IMR-90 (cell line): ENCODE measurements at regions not wholly inside any gene's neighbourhood (a gene's known extent, or its start where the extent isn't known, plus 50 kb on each side); places are given as distances from the start of the nearest gene placed in this dataset.

Source experiments
- ATAC-seq: fragments of 200-7000 bp; cut with Tn5 transposase; 2 replicates; pipeline ENCODE4 v1.9.1; 2020; ENCODE audit warnings: low read depth, mild to moderate bottlenecking, moderate library complexity
- BruUV-seq: library from RNA; stranded (reverse); fragments of 400-500 nt; replicated peaks from 2 replicates; lab custom pipeline; 2021; lab: Mats Ljungman, UMichigan
- CTCF ChIA-PET: fragments of 300-600 bp; formaldehyde crosslinking; extraction: SDS; loops from one replicate; lab custom pipeline; 2021; ENCODE audit warnings: antibody characterized with exemption; lab: Yijun Ruan, JAX
- POLR2A ChIA-PET: fragments of 300-600 bp; sonication (Branson Sonifier 250); formaldehyde crosslinking; loops from one replicate; lab custom pipeline; 2022; ENCODE audit warnings: antibody characterized with exemption; ENCODE audit not compliant: unreplicated experiment; lab: Charles Lee
- DNase-seq: peaks from one replicate; pipeline ENCODE4 v3.0.0; 2013
- H2AFZ ChIP-seq: replicated peaks from 2 replicates; pipeline ENCODE3; 2013; ENCODE audit warnings: low read length, mild to moderate bottlenecking; ENCODE audit not compliant: poor library complexity
- H2AK5ac ChIP-seq: 2 replicates; pipeline ENCODE4 v1.6.1; 2013; ENCODE audit warnings: low read depth, low read length, inconsistent platforms
- H2AK9ac ChIP-seq: replicated peaks from 2 replicates; pipeline ENCODE3; 2013; ENCODE audit warnings: mild to moderate bottlenecking, low read depth, low read length, moderate library complexity; ENCODE audit not compliant: poor library complexity
- H2BK120ac ChIP-seq: 2 replicates; pipeline ENCODE4 v1.6.1; 2013; ENCODE audit warnings: low read depth, low read length, inconsistent platforms
- H2BK15ac ChIP-seq: 3 replicates; pipeline ENCODE4 v1.6.1; 2013; ENCODE audit warnings: low read depth, low read length, inconsistent platforms
- H2BK20ac ChIP-seq: 2 replicates; pipeline ENCODE4 v1.6.1; 2013; ENCODE audit warnings: low read depth, mild to moderate bottlenecking, inconsistent platforms, low read length, moderate library complexity
- H2BK5ac ChIP-seq: 2 replicates; pipeline ENCODE4 v1.6.1; 2013; ENCODE audit warnings: mild to moderate bottlenecking, low read depth, low read length, inconsistent platforms; ENCODE audit not compliant: poor library complexity, severe bottlenecking
- H3K14ac ChIP-seq: replicated peaks from 2 replicates; pipeline ENCODE4 v1.6.1; 2013; ENCODE audit warnings: low read depth, low read length, inconsistent platforms
- H3K18ac ChIP-seq: 2 replicates; pipeline ENCODE4 v1.6.1; 2013; ENCODE audit warnings: low read depth, low read length, control low read depth
- H3K23ac ChIP-seq: 2 replicates; pipeline ENCODE4 v1.6.1; 2013; ENCODE audit warnings: low read depth, low read length, inconsistent platforms
- H3K27ac ChIP-seq: 2 replicates; pipeline ENCODE4 v1.5.1; 2013; ENCODE audit warnings: mild to moderate bottlenecking, control low read depth, low read length; ENCODE audit not compliant: insufficient read depth
- H3K27me3 ChIP-seq: 2 replicates; pipeline ENCODE4 v1.6.1; 2013; ENCODE audit warnings: low read length; ENCODE audit not compliant: control insufficient read depth, insufficient read depth
- H3K36me3 ChIP-seq: 2 replicates; pipeline ENCODE4 v1.6.1; 2013; ENCODE audit warnings: low read length, mixed read lengths; ENCODE audit not compliant: control insufficient read depth, insufficient read depth
- H3K4ac ChIP-seq: 2 replicates; pipeline ENCODE4 v1.6.1; 2013; ENCODE audit warnings: low read depth, low read length, inconsistent platforms
- H3K4me1 ChIP-seq: 2 replicates; pipeline ENCODE4 v1.6.1; 2013; ENCODE audit warnings: low read length, mixed read lengths; ENCODE audit not compliant: control insufficient read depth, insufficient read depth
- H3K4me2 ChIP-seq: 2 replicates; pipeline ENCODE4 v1.6.1; 2013; ENCODE audit warnings: low read depth, mild to moderate bottlenecking, control low read depth, low read length, moderate library complexity
- H3K4me3 ChIP-seq: 2 replicates; pipeline ENCODE4 v1.5.1; 2013; ENCODE audit warnings: low read depth, mild to moderate bottlenecking, control low read depth, low read length, moderate library complexity; ENCODE audit not compliant: insufficient read depth
- H3K56ac ChIP-seq: 2 replicates; pipeline ENCODE4 v1.6.1; 2013; ENCODE audit warnings: low read length, inconsistent platforms; ENCODE audit not compliant: insufficient read depth; ENCODE audit errors: extremely low read depth
- H3K79me1 ChIP-seq, 2 experiments: 2 replicates each; pipeline ENCODE4 v1.6.1; 2013; ENCODE audit warnings: low read length in 2 of 2, inconsistent platforms in 1 of 2, low read depth in 1 of 2
- H3K9ac ChIP-seq: 2 replicates; pipeline ENCODE4 v1.6.1; 2013; ENCODE audit warnings: low read depth, low read length, control low read depth
- H3K9me1 ChIP-seq: 2 replicates; pipeline ENCODE4 v1.6.1; 2013; ENCODE audit warnings: low read length, inconsistent platforms; ENCODE audit not compliant: insufficient read depth
- H3K9me3 ChIP-seq: 2 replicates; pipeline ENCODE4 v1.6.1; 2013; ENCODE audit warnings: low read length; ENCODE audit not compliant: control insufficient read depth, insufficient read depth
- H4K20me1 ChIP-seq: 2 replicates; pipeline ENCODE4 v1.6.1; 2013; ENCODE audit warnings: low read length, inconsistent platforms; ENCODE audit not compliant: insufficient read depth
- H4K5ac ChIP-seq: 2 replicates; pipeline ENCODE4 v1.6.1; 2013; ENCODE audit warnings: mild to moderate bottlenecking, low read depth, low read length, control low read depth
- H4K8ac ChIP-seq, 2 experiments: 2 replicates each; pipeline ENCODE4 v1.6.1; 2013; ENCODE audit warnings: low read depth in 2 of 2, low read length in 2 of 2, control low read depth in 1 of 2, inconsistent platforms in 1 of 2
- H4K91ac ChIP-seq: 2 replicates; pipeline ENCODE4 v1.6.1; 2013; ENCODE audit warnings: low read depth, low read length, inconsistent platforms; ENCODE audit not compliant: insufficient read depth
- BHLHE40 ChIP-seq: fragments of 150-350 bp; IDR thresholded peaks from 2 replicates; pipeline ENCODE4 v1.6.1; 2016; ENCODE audit warnings: mild to moderate bottlenecking, low read depth, low read length
- CHD1 ChIP-seq: IDR thresholded peaks from 2 replicates; pipeline ENCODE4 v1.6.1; 2012; ENCODE audit warnings: low read depth, low read length, improper control_type of control experiment
- FOS ChIP-seq: fragments of 150-350 bp; IDR thresholded peaks from 2 replicates; pipeline ENCODE4 v1.6.1; 2016; ENCODE audit warnings: low read depth, low read length
- MAFK ChIP-seq: IDR thresholded peaks from 2 replicates; pipeline ENCODE4 v1.6.1; 2012; ENCODE audit warnings: low read depth, low read length, improper control_type of control experiment
- MAZ ChIP-seq: IDR thresholded peaks from 2 replicates; pipeline ENCODE4 v1.6.1; 2012; ENCODE audit warnings: low read depth, mild to moderate bottlenecking, low read length, improper control_type of control experiment, moderate library complexity, borderline replicate concordance
- NFE2L2 ChIP-seq: fragments of 150-350 bp; IDR thresholded peaks from 2 replicates; pipeline ENCODE4 v1.6.1; 2016; ENCODE audit warnings: low read depth, mild to moderate bottlenecking, low read length
- RAD21 ChIP-seq: IDR thresholded peaks from 2 replicates; pipeline ENCODE4 v1.6.1; 2012; ENCODE audit warnings: low read length, improper control_type of control experiment
- RCOR1 ChIP-seq: IDR thresholded peaks from 2 replicates; pipeline ENCODE4 v1.6.1; 2012; ENCODE audit warnings: mild to moderate bottlenecking, low read length, improper control_type of control experiment; ENCODE audit not compliant: insufficient replicate concordance
- RFX5 ChIP-seq: IDR thresholded peaks from 2 replicates; pipeline ENCODE4 v1.8.0; 2012; ENCODE audit warnings: low read depth, mild to moderate bottlenecking, low read length, moderate library complexity
- WGBS, 2 experiments: methylation state at CpG; one replicate each; pipeline versions ENCODE4 v1.1.5 to v1.1.7; 2013; ENCODE audit warnings: missing lambda C conversion rate in 2 of 2; ENCODE audit not compliant: insufficient read length in 1 of 2; ENCODE audit errors: extremely low coverage in 2 of 2; 5-methylcytosine and 5-hydroxymethylcytosine counted together
- dilution Hi-C: fragments of 300-500 bp; cut with HindIII; formaldehyde crosslinking; loops from one replicate; pipeline ENCODE4 v1.14.3; 2018; ENCODE audit warnings: low sequenced_read_pairs; ENCODE audit not compliant: unreplicated experiment
- in situ Hi-C: fragments of 300-500 bp; cut with MboI; formaldehyde crosslinking; loops from 3 replicates; pipeline ENCODE4 v1.14.3; 2019; ENCODE audit warnings: low sequenced_read_pairs, inconsistent platforms, mixed read lengths
- intact Hi-C: fragments of 100-400 bp; cut with micrococcal nuclease; formaldehyde crosslinking; loops from 2 replicates; pipeline ENCODE4 v1.10.0; 2022

DNA sequence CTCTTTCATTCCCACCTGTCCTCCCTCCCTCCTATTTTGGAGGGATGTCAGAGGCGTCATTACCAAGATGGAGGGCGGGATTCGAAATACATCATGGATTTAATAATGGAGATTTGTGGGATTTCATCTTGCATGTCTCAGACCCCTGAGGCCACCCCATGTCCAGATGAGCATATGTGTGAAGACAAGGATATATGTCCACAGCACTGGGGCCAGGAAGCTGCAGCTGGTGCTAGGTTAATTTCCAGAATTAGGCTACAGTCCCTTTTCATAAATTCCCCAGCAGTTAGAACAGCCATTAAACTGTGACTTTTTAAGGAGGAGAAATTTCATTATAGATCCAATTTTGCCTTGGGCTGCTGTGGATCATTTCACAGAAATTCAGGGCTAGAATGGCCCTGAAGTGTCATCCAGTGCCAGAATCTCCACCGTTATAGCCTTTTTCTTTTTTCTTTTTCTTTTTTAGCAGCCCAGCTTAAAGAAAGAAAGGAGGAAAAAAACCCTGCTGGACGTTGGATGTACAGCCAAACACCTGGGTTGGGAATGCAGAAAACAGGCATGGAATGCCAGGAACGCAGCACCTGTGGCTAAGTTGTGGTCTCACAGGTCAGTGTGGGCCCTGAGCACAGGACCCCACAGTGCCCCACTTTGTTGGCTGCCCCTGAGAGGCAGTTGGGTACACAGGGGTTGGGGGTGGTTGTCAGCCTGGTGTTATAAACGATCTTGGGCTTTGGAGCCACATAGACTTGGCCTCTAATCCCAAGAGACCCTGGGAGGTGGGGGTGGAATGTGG is 50.2 kb upstream of the CXCL14 start:
- H3K27ac ChIP-seq = no peak overlapping the region
- in situ Hi-C loops = no loop called here
- no peak for ATAC-seq

More for the DNA sequence above, 50.2 kb upstream of the CXCL14 start:
- TF ChIP-seq CHD1 = no peak
- no peak for TF ChIP-seq MAZ
- no peak for TF ChIP-seq FOS
- TF ChIP-seq BHLHE40 = no peak
- TF ChIP-seq RAD21 = no peak
- no peak for TF ChIP-seq MAFK
- TF ChIP-seq RCOR1 = no peak
- TF ChIP-seq NFE2L2 = no peak
- TF ChIP-seq RFX5 = no peak
- no peak overlapping the region for H2BK120ac ChIP-seq
- H3K79me1 ChIP-seq = no peaks in the 10 kb centered on the region
- WGBS, 2 experiments = 30% methylated on average over 2 of the region's 7 CpGs; no CpG with 5 or more reads in 1 of the 2 experiments
- H2BK5ac ChIP-seq = no peak overlapping the region
- no peak overlapping the region for H3K4me2 ChIP-seq
- no peak overlapping the region for H2BK15ac ChIP-seq
- DNase-seq = no peak
- ChIA-PET CTCF (no interaction called here), POLR2A (no interaction called here)
- no peak overlapping the region for H3K18ac ChIP-seq
- H3K27me3 ChIP-seq = no peaks in the 10 kb centered on the region; the same call in 1 of the 2 replicates
- H4K20me1 ChIP-seq = no peaks in the 10 kb centered on the region
- H3K9ac ChIP-seq = no peak overlapping the region
- H2AFZ ChIP-seq = no peak overlapping the region
- H3K23ac ChIP-seq = no peak overlapping the region
- no peak overlapping the region for H2AK9ac ChIP-seq
- no peaks in the 10 kb centered on the region for H3K36me3 ChIP-seq
- no peak overlapping the region for H3K14ac ChIP-seq
- dilution Hi-C loops (no loop called here), intact Hi-C loops (no loop called here)
- no peaks in the 10 kb centered on the region for H3K9me1 ChIP-seq
- H4K8ac ChIP-seq = no peak overlapping the region
- no peak overlapping the region for H2AK5ac ChIP-seq
- BruUV-seq = no TSS peak
- H4K91ac ChIP-seq = no peak overlapping the region
- H3K4me1 ChIP-seq = no peaks in the 10 kb centered on the region
- H4K5ac ChIP-seq = no peak overlapping the region
- H3K56ac ChIP-seq = no peak overlapping the region
- H2BK20ac ChIP-seq = no peak overlapping the region
- no peak overlapping the region for H3K4ac ChIP-seq
- no peaks in the 10 kb centered on the region for H3K9me3 ChIP-seq
- H3K4me3 ChIP-seq = no peak overlapping the region
